ENCODE measurements at regions not wholly inside any gene's neighbourhood (a gene's known extent, or its start where the extent isn't known, plus 50 kb on each side); places are given as distances from the start of the nearest gene placed in this dataset.

GRCh38 chr3:43194490-43195114, 88.7 kb upstream of the POMGNT2 start:
- no peak for TF ChIP-seq YY1 (IDR thresholded peaks at IDR 0.05; ENCODE audit: low read depth)
- TF ChIP-seq EGR1 (IDR thresholded peaks at IDR 0.05), result no peak

Data from Ishikawa (cell line).